ENCODE measurements at regions not wholly inside any gene's neighbourhood (a gene's known extent, or its start where the extent isn't known, plus 50 kb on each side); places are given as distances from the start of the nearest gene placed in this dataset.

GRCh38 chr1:60596791-60597750 lies 485.3 kb upstream of the NFIA start:
- no peak overlapping the region for H2BK12ac ChIP-seq (ENCODE audit: insufficient read length, low read depth, low read length)
- H3K9me3 ChIP-seq (ENCODE audit: control insufficient read depth, low read depth, low read length), result no peaks in the 10 kb centered on the region
- H2BK15ac ChIP-seq (ENCODE audit: low read depth, low read length), result no peak overlapping the region
- no peak overlapping the region for H3K14ac ChIP-seq (ENCODE audit: insufficient read depth, low read length)
- no peak overlapping the region for H2BK5ac ChIP-seq (ENCODE audit: insufficient read length, low read length)
- H3K23me2 ChIP-seq (ENCODE audit: insufficient read length, low read depth, low read length, poor library complexity, severe bottlenecking), result no peaks in the 10 kb centered on the region
- no peaks in the 10 kb centered on the region for H3K79me1 ChIP-seq (ENCODE audit: insufficient read depth, low read depth, low read length, poor library complexity, severe bottlenecking)
- H4K20me1 ChIP-seq (ENCODE audit: control insufficient read depth, insufficient read depth, insufficient read length), result no peaks in the 10 kb centered on the region
- H3T11ph ChIP-seq (ENCODE audit: low read length), result no peak overlapping the region
- H2BK120ac ChIP-seq (ENCODE audit: low read depth, low read length, poor library complexity, severe bottlenecking), result no peak overlapping the region
- no peak overlapping the region for H4K5ac ChIP-seq (ENCODE audit: insufficient read length, low read depth, low read length)
- no peak overlapping the region for H3K4ac ChIP-seq (ENCODE audit: low read depth, low read length)
- TF ChIP-seq, protein P1, sequence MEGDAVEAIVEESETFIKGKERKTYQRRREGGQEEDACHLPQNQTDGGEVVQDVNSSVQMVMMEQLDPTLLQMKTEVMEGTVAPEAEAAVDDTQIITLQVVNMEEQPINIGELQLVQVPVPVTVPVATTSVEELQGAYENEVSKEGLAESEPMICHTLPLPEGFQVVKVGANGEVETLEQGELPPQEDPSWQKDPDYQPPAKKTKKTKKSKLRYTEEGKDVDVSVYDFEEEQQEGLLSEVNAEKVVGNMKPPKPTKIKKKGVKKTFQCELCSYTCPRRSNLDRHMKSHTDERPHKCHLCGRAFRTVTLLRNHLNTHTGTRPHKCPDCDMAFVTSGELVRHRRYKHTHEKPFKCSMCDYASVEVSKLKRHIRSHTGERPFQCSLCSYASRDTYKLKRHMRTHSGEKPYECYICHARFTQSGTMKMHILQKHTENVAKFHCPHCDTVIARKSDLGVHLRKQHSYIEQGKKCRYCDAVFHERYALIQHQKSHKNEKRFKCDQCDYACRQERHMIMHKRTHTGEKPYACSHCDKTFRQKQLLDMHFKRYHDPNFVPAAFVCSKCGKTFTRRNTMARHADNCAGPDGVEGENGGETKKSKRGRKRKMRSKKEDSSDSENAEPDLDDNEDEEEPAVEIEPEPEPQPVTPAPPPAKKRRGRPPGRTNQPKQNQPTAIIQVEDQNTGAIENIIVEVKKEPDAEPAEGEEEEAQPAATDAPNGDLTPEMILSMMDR (conservative IDR thresholded peaks at IDR 0.05), result no peak; the same call in 2 of the 3 replicates
- H3K23ac ChIP-seq (ENCODE audit: insufficient read length, low read depth, low read length), result no peak overlapping the region
- H3K27me3 ChIP-seq (ENCODE audit: insufficient read depth, low read length), result no peaks in the 10 kb centered on the region
- Mint-ChIP-seq H3K9me3 (peaks cover 0 to 4% of the 10 kb centered on the region in 2 experiments; a peak in 3 of 5 replicates), H3K27ac (no peak overlapping the region), H3K36me3 (ENCODE audit: insufficient read depth in 1 of 3, low read depth in 3 of 3) (peaks cover 0 to 6% (median 2%) of the 10 kb centered on the region in 3 experiments; a peak in 1 of 7 replicates), H3K27me3 (ENCODE audit: low read depth) (no peaks in the 10 kb centered on the region), H3K4me1 (no peaks in the 10 kb centered on the region), H3K4me3 (no peak overlapping the region)
- H3K4me2 ChIP-seq (ENCODE audit: insufficient read depth, insufficient read length, low read length), result no peak overlapping the region
- H3K56ac ChIP-seq (ENCODE audit: insufficient read length, low read depth, low read length), result no peak overlapping the region
- H4K91ac ChIP-seq (ENCODE audit: insufficient read length, low read depth, low read length), result no peak overlapping the region
- no peak overlapping the region for H2AK5ac ChIP-seq (ENCODE audit: insufficient read length, low read length)
- DNase-seq, result no peak
- H3K18ac ChIP-seq (ENCODE audit: insufficient read length, low read depth, low read length), result no peak overlapping the region
- H3K27ac ChIP-seq (ENCODE audit: insufficient read length, low read depth, low read length), result no peak overlapping the region
- no peak overlapping the region for H4K8ac ChIP-seq (replicated peaks; ENCODE audit: insufficient read length, low read depth, low read length)
- no CpG with 5 or more reads among the region's 8 CpGs for WGBS (ENCODE audit: extremely low coverage, insufficient read length, low lambda C conversion rate)
- H2BK20ac ChIP-seq (ENCODE audit: low read depth, low read length, poor library complexity, severe bottlenecking), result no peak overlapping the region
- H3K79me2 ChIP-seq (ENCODE audit: insufficient read depth, low read length), result no peaks in the 10 kb centered on the region
- no peaks in the 10 kb centered on the region for H3K4me1 ChIP-seq (ENCODE audit: insufficient read depth, low read length)
- no peak overlapping the region for H2AFZ ChIP-seq (ENCODE audit: low read length)
- H3K9ac ChIP-seq (ENCODE audit: extremely low read depth, insufficient read length, low read length), result no peak overlapping the region
